ENCODE measurements at regions not wholly inside any gene's neighbourhood (a gene's known extent, or its start where the extent isn't known, plus 50 kb on each side); places are given as distances from the start of the nearest gene placed in this dataset.

DNA sequence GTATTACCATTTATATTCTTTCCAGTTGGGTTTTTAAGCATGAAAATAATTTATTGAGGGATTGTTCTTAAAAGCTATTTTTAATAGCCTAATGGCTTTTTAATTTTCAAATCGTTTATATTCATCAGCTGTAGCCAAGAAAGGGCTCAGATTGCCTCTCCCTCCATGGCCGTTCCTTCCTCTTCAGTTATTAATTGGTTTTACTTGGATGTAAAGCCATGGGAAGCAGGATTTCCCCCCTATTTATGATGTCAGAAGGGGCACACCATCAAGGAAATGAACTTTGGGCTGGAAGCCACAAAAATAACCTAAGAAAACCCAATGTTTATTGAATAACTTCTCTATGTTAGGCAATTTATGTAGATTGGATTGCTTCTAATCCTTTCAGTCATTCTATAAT is 656.3 kb downstream of the TYW1 start:
- TF ChIP-seq, protein P1, sequence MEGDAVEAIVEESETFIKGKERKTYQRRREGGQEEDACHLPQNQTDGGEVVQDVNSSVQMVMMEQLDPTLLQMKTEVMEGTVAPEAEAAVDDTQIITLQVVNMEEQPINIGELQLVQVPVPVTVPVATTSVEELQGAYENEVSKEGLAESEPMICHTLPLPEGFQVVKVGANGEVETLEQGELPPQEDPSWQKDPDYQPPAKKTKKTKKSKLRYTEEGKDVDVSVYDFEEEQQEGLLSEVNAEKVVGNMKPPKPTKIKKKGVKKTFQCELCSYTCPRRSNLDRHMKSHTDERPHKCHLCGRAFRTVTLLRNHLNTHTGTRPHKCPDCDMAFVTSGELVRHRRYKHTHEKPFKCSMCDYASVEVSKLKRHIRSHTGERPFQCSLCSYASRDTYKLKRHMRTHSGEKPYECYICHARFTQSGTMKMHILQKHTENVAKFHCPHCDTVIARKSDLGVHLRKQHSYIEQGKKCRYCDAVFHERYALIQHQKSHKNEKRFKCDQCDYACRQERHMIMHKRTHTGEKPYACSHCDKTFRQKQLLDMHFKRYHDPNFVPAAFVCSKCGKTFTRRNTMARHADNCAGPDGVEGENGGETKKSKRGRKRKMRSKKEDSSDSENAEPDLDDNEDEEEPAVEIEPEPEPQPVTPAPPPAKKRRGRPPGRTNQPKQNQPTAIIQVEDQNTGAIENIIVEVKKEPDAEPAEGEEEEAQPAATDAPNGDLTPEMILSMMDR (IDR thresholded peaks at IDR 0.05; ENCODE audit: borderline replicate concordance, extremely low read depth, low read length, poor library complexity, severe bottlenecking), result no peak
- no peak for TF ChIP-seq EZH2 (IDR thresholded peaks at IDR 0.05; ENCODE audit: borderline replicate concordance, low read depth, low read length, severe bottlenecking)

All from DND-41 (cell line).